OCI-LY7 (cell line): ENCODE measurements at regions not wholly inside any gene's neighbourhood (a gene's known extent, or its start where the extent isn't known, plus 50 kb on each side); places are given as distances from the start of the nearest gene placed in this dataset.
"Not testable (repeated sequence)": the region's sequence is repeated elsewhere in the genome, so short reads cannot be mapped to it uniquely, and the experiment has no call there.

Experiments used
- BruUV-seq: library from RNA; stranded (reverse); fragments of 400-500 nt; replicated peaks from 2 replicates; lab custom pipeline; 2021; lab: Mats Ljungman, UMichigan
- CTCF ChIA-PET: fragments of 300-600 bp; sonication (Branson Sonifier 250); formaldehyde crosslinking; loops from one replicate; lab custom pipeline; 2022; ENCODE audit warnings: antibody characterized with exemption; ENCODE audit not compliant: unreplicated experiment; lab: Charles Lee
- POLR2A ChIA-PET: fragments of 300-600 bp; sonication (Branson Sonifier 250); formaldehyde crosslinking; loops from one replicate; lab custom pipeline; 2022; ENCODE audit warnings: antibody characterized with exemption; lab: Charles Lee
- DNase-seq: peaks from one replicate; pipeline ENCODE4 v3.0.0-alpha.2; 2015; ENCODE audit warnings: low spot score
- H2AFZ ChIP-seq: fragments of 200-600 bp; sonication (generic), shearing (Covaris generic); 2 replicates; pipeline ENCODE4 v1.6.1; 2014; ENCODE audit warnings: mild to moderate bottlenecking, antibody characterized with exemption, low read length, moderate library complexity
- H3K27ac ChIP-seq: fragments of 200-600 bp; sonication (generic); 2 replicates; pipeline ENCODE4 v1.5.1; 2014; ENCODE audit warnings: mixed run types, low read depth, mild to moderate bottlenecking, moderate library complexity, low read length, inconsistent platforms; ENCODE audit not compliant: poor library complexity, severe bottlenecking
- H3K36me3 ChIP-seq: fragments of 200-600 bp; sonication (generic); 2 replicates; pipeline ENCODE4 v1.6.1; 2014; ENCODE audit warnings: mild to moderate bottlenecking, antibody characterized with exemption, low read length, moderate library complexity, mixed read lengths; ENCODE audit not compliant: insufficient read depth
- H3K4me1 ChIP-seq: fragments of 200-600 bp; sonication (generic); 2 replicates; pipeline ENCODE4 v1.5.1; 2014; ENCODE audit warnings: mild to moderate bottlenecking, low read length; ENCODE audit not compliant: insufficient read depth, poor library complexity, severe bottlenecking
- H3K4me2 ChIP-seq: fragments of 200-600 bp; sonication (generic); 2 replicates; pipeline ENCODE4 v1.6.1; 2014; ENCODE audit warnings: mild to moderate bottlenecking, low read length
- H3K4me3 ChIP-seq: fragments of 200-600 bp; sonication (generic); 2 replicates; pipeline ENCODE4 v1.5.1; 2014; ENCODE audit warnings: mild to moderate bottlenecking, low read depth, low read length; ENCODE audit not compliant: poor library complexity, severe bottlenecking
- H3K79me2 ChIP-seq: fragments of 200-600 bp; sonication (generic); 2 replicates; pipeline ENCODE4 v1.6.1; 2016; ENCODE audit warnings: low read depth, mild to moderate bottlenecking, low read length, moderate library complexity, mixed read lengths; ENCODE audit not compliant: insufficient read depth
- H3K9me2 ChIP-seq: fragments of 200-600 bp; sonication (generic); 2 replicates; pipeline ENCODE4 v1.6.1; 2016; ENCODE audit warnings: mild to moderate bottlenecking, low read length, mixed read lengths; ENCODE audit not compliant: insufficient read depth
- H3K9me3 ChIP-seq: fragments of 200-600 bp; sonication (generic); 2 replicates; pipeline ENCODE4 v1.6.1; 2014; ENCODE audit warnings: mild to moderate bottlenecking, mixed run types, low read length, mixed read lengths
- H4K20me1 ChIP-seq: fragments of 200-600 bp; sonication (generic); 2 replicates; pipeline ENCODE4 v1.6.1; 2014; ENCODE audit warnings: mild to moderate bottlenecking, antibody characterized with exemption, low read length, moderate library complexity, mixed read lengths; ENCODE audit not compliant: insufficient read depth
- EZH2phosphoT487 ChIP-seq: fragments of 200-600 bp; sonication (generic); IDR thresholded peaks from 2 replicates; pipeline ENCODE4 v1.6.1; 2018; ENCODE audit warnings: low read depth, borderline replicate concordance, mild to moderate bottlenecking, mixed run types, antibody characterized with exemption, low read length, moderate library complexity, mixed read lengths
- intact Hi-C: fragments of 100-400 bp; cut with micrococcal nuclease; formaldehyde crosslinking; loops from one replicate; pipeline ENCODE4 v1.10.0; 2022; ENCODE audit not compliant: unreplicated experiment
- TF ChIP-seq, protein P1 (sequence below): fragments of 200-600 bp; sonication (generic); conservative IDR thresholded peaks from 2 replicates; pipeline ENCODE4 v1.5.1; 2014; ENCODE audit warnings: mild to moderate bottlenecking, antibody characterized with exemption, low read length, moderate library complexity, mixed read lengths

DNA sequence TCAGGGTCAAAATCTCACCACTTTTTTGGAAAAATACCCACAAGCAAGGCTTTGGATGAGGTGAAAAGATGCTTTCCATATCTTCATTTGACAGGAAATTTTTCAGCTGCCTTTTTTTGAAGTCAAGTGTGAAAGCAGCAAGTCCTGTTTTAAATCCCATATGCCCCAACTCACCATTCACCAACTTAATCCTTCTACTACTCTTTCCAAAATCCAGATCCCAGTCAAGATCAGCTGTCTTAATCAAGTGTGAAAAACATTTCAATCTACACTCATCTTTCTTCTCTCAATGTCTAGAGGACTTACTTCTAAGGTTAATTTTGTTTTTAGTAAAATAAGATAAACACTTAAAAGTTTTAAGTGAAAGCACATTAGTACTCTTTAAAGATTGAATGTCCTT, 128.4 kb upstream of the CEP126 start:
- Histone ChIP-seq H3K9me3 (no peaks in the 10 kb centered on the region), H3K4me3 (no peak overlapping the region), H3K36me3 (no peaks in the 10 kb centered on the region), H3K79me2 (no peaks in the 10 kb centered on the region), H3K9me2 (no peaks in the 10 kb centered on the region), H3K4me1 (no peaks in the 10 kb centered on the region), H4K20me1 (no peaks in the 10 kb centered on the region), H3K27ac (no peak overlapping the region), H3K4me2 (no peak overlapping the region), H2AFZ (no peak overlapping the region)
- TF ChIP-seq, protein P1, sequence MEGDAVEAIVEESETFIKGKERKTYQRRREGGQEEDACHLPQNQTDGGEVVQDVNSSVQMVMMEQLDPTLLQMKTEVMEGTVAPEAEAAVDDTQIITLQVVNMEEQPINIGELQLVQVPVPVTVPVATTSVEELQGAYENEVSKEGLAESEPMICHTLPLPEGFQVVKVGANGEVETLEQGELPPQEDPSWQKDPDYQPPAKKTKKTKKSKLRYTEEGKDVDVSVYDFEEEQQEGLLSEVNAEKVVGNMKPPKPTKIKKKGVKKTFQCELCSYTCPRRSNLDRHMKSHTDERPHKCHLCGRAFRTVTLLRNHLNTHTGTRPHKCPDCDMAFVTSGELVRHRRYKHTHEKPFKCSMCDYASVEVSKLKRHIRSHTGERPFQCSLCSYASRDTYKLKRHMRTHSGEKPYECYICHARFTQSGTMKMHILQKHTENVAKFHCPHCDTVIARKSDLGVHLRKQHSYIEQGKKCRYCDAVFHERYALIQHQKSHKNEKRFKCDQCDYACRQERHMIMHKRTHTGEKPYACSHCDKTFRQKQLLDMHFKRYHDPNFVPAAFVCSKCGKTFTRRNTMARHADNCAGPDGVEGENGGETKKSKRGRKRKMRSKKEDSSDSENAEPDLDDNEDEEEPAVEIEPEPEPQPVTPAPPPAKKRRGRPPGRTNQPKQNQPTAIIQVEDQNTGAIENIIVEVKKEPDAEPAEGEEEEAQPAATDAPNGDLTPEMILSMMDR = no peak
- TF ChIP-seq EZH2phosphoT487 = no peak
- intact Hi-C loops = no loop called here
- ChIA-PET POLR2A (interaction anchor here (0.7 kb wide), 1 partner anchor 21 kb away, joined by 4 read pairs; no protein-coding TSS in a partner anchor), CTCF (no interaction called here)
- no peak for DNase-seq
- no TSS peak for BruUV-seq

DNA sequence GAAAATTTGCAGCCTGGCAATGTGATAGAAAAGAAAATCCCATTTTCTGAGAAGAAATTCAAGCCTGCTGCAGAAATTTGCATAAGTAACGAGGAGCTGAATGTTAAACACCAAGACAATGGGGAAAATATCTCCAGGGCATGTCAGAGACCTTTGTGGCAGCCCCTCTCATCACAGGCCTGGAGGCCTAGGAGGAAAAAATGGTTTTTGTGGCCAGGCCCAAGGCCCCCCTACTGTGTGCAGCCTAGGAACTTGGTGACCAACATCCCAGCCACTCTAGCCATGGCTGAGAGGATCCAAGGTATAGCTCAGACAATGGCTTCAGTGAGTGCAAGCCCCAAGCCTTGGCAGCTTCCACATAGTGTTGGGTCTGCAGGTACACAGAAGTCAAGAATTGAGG, 135.6 kb upstream of the CEP126 start:
- H3K27ac ChIP-seq, H3K36me3 ChIP-seq, BruUV-seq, H3K9me2 ChIP-seq, H3K9me3 ChIP-seq, H4K20me1 ChIP-seq, intact Hi-C loops, H3K4me1 ChIP-seq, H3K4me3 ChIP-seq, H3K4me2 ChIP-seq, DNase-seq, CTCF ChIA-PET, H3K79me2 ChIP-seq, H2AFZ ChIP-seq: not testable (repeated sequence)
- POLR2A ChIA-PET = interaction anchor here (0.7 kb wide), 1 partner anchor 45 kb away, joined by 3 read pairs; no protein-coding TSS in a partner anchor

DNA sequence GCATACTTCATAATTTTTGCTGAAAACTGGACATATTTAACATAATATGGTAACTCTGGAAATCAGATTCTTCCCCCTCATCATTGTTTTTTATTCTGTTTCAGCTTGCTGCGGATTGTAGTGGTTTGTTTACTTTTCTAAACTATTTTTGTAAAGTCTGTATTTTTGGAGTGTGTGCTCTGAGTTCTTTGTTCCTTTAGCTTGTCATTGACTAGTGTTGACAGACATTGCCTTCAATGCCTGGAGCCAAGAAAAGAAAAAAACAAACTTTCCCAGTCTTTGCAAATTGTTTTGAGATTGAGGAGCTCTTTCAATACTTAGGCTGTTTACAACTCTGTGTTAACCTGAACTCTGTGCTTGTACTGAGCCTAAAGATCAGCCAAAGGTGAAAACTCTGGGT, 137.3 kb upstream of the CEP126 start:
- intact Hi-C loops = no loop called here
- H3K4me1 ChIP-seq = no peaks in the 10 kb centered on the region
- no peaks in the 10 kb centered on the region for H3K9me2 ChIP-seq
- POLR2A ChIA-PET = interaction anchor here (0.6 kb wide), 1 partner anchor 11 kb away, joined by 3 read pairs; no protein-coding TSS in a partner anchor
- CTCF ChIA-PET = no interaction called here
- no peaks in the 10 kb centered on the region for H3K9me3 ChIP-seq
- H3K4me3 ChIP-seq = no peak overlapping the region
- H3K36me3 ChIP-seq = no peaks in the 10 kb centered on the region
- BruUV-seq = no TSS peak
- TF ChIP-seq, protein P1 = no peak
- TF ChIP-seq EZH2phosphoT487 = no peak
- no peak for DNase-seq
- H3K79me2 ChIP-seq = no peaks in the 10 kb centered on the region
- H3K27ac ChIP-seq = no peak overlapping the region
- H2AFZ ChIP-seq = no peak overlapping the region
- H3K4me2 ChIP-seq = no peak overlapping the region
- H4K20me1 ChIP-seq = no peaks in the 10 kb centered on the region
